ENCODE measurements at regions not wholly inside any gene's neighbourhood (a gene's known extent, or its start where the extent isn't known, plus 50 kb on each side); places are given as distances from the start of the nearest gene placed in this dataset.

- TF ChIP-seq CTCF (IDR thresholded peaks at IDR 0.05) (no peak), POLR2A (IDR thresholded peaks at IDR 0.05) (no peak)
- intact Hi-C loops (cut with DNase I), result no loop called here
- Histone ChIP-seq H3K4me3 (no peak overlapping the region), H3K27me3 (peaks cover 0 to 9% (median 0%) of the 10 kb centered on the region in 9 donors), H3K4me1 (peaks cover 0 to 8% (median 0%) of the 10 kb centered on the region in 12 donors), H3K27ac (no peak overlapping the region), H3K36me3 (no peaks in the 10 kb centered on the region), H3K9me3 (no peaks in the 10 kb centered on the region)
- ATAC-seq, result no peak
- DNase-seq, result no peak
- WGBS, 4 donors, result 86 to 96% (median 89%) methylated on average over 3 of the region's 3 CpGs
Observed at GRCh38 chr16:80148826-80149225, 392.0 kb upstream of the DYNLRB2 start.

GRCh38 chr16:80147026-80147655, 393.7 kb upstream of the DYNLRB2 start:
- Histone ChIP-seq H3K36me3 (no peaks in the 10 kb centered on the region), H3K27me3 (peaks cover 0 to 4% (median 0%) of the 10 kb centered on the region in 9 donors), H3K9me3 (peaks cover 0 to 2% (median 0%) of the 10 kb centered on the region in 12 donors), H3K4me3 (no peak overlapping the region), H3K4me1 (peaks cover 0 to 8% (median 0%) of the 10 kb centered on the region in 12 donors), H3K27ac (no peak overlapping the region)
- ATAC-seq (no peak), DNase-seq (no peak)
- intact Hi-C loops (cut with DNase I), result no loop called here
- 69 to 80% (median 72%) methylated on average over 8 of the region's 8 CpGs for WGBS, 4 donors
- TF ChIP-seq POLR2A (IDR thresholded peaks at IDR 0.05) (no peak), CTCF (IDR thresholded peaks at IDR 0.05) (no peak)

- Histone ChIP-seq H3K4me1 (no peaks in the 10 kb centered on the region), H3K9me3 (peaks cover 0 to 9% (median 0%) of the 10 kb centered on the region in 12 donors), H3K27ac (no peak overlapping the region), H3K36me3 (no peaks in the 10 kb centered on the region), H3K27me3 (peaks cover 0 to 4% (median 0%) of the 10 kb centered on the region in 9 donors), H3K4me3 (no peak overlapping the region)
- ATAC-seq (no peak), DNase-seq (no peak)
- TF ChIP-seq CTCF (IDR thresholded peaks at IDR 0.05), result no peak
- no peak for TF ChIP-seq POLR2A (IDR thresholded peaks at IDR 0.05)
- intact Hi-C loops (cut with DNase I), result no loop called here
Observed at GRCh38 chr16:80144191-80144590, 396.6 kb upstream of the DYNLRB2 start.

GRCh38 chr16:80142940-80143339, 397.9 kb upstream of the DYNLRB2 start:
- H3K4me3 ChIP-seq, result no peak overlapping the region
- H3K4me1 ChIP-seq, result no peaks in the 10 kb centered on the region
- peaks cover 0 to 4% (median 0%) of the 10 kb centered on the region in 9 donors for H3K27me3 ChIP-seq
- TF ChIP-seq POLR2A (IDR thresholded peaks at IDR 0.05) (no peak), CTCF (IDR thresholded peaks at IDR 0.05) (no peak)
- ATAC-seq, result no peak
- no peak overlapping the region for H3K27ac ChIP-seq
- DNase-seq, result no peak
- H3K36me3 ChIP-seq, result no peaks in the 10 kb centered on the region
- intact Hi-C loops (cut with DNase I), result no loop called here
- H3K9me3 ChIP-seq, result peaks cover 0 to 9% (median 0%) of the 10 kb centered on the region in 12 donors
